Prostate gland (tissue), 2 donors: ENCODE measurements at regions not wholly inside any gene's neighbourhood (a gene's known extent, or its start where the extent isn't known, plus 50 kb on each side); places are given as distances from the start of the nearest gene placed in this dataset.

Experiments
- POLR2A ChIP-seq: fragments of 450-650 bp; IDR thresholded peaks from one replicate; pipeline ENCODE4 v1.6.1; 2016; ENCODE audit warnings: antibody characterized with exemption, mild to moderate bottlenecking
- POLR2AphosphoS5 ChIP-seq: sonication (generic); formaldehyde crosslinking; IDR thresholded peaks from one replicate; pipeline ENCODE4 v1.6.1; 2017; ENCODE audit warnings: antibody characterized with exemption
- TF ChIP-seq, protein P1 (sequence below), 4 experiments: fragments of 200-600 bp in 2 of 4; fragments of 450-650 bp in 2 of 4; sonication (generic) in 2 of 4; IDR thresholded peaks; 1 replicate in 3 of 4; 2 replicates in 1 of 4; pipeline ENCODE4 v1.5.1; 2016 to 2019; ENCODE audit warnings: antibody characterized with exemption in 4 of 4, mild to moderate bottlenecking in 2 of 4, moderate library complexity in 2 of 4

DNA sequence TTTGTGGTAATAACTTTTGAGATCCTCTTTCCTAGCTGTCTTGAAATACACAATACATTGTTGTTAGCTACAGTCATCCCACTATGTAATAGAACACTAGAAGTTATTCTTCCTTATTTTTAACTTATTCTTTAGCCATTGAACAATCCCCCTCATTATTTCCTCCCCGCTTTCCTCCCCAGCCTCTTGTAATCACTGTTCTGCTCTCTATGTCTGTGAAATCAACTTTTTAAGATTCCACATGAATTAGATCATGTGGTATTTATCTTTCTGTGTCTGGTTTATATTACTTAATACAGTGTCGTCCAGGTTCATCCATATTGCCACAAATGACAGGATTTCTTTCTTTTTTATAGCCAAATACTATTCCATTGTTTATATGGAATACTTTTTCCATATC is 72.9 kb downstream of the SLC10A2 start:
- TF ChIP-seq, protein P1, sequence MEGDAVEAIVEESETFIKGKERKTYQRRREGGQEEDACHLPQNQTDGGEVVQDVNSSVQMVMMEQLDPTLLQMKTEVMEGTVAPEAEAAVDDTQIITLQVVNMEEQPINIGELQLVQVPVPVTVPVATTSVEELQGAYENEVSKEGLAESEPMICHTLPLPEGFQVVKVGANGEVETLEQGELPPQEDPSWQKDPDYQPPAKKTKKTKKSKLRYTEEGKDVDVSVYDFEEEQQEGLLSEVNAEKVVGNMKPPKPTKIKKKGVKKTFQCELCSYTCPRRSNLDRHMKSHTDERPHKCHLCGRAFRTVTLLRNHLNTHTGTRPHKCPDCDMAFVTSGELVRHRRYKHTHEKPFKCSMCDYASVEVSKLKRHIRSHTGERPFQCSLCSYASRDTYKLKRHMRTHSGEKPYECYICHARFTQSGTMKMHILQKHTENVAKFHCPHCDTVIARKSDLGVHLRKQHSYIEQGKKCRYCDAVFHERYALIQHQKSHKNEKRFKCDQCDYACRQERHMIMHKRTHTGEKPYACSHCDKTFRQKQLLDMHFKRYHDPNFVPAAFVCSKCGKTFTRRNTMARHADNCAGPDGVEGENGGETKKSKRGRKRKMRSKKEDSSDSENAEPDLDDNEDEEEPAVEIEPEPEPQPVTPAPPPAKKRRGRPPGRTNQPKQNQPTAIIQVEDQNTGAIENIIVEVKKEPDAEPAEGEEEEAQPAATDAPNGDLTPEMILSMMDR (IDR thresholded peaks at IDR 0.05), result no peak
- TF ChIP-seq POLR2A (no peak), POLR2AphosphoS5 (no peak)
